PC-9 (cell line): ENCODE measurements at regions not wholly inside any gene's neighbourhood (a gene's known extent, or its start where the extent isn't known, plus 50 kb on each side); places are given as distances from the start of the nearest gene placed in this dataset.

Source experiments
- BruUV-seq: library from RNA; stranded (reverse); fragments of 400-500 nt; replicated peaks from 2 replicates; lab custom pipeline; 2021; lab: Mats Ljungman, UMichigan
- CTCF ChIA-PET: fragments of 300-600 bp; sonication (Branson Sonifier 250); formaldehyde crosslinking; loops from one replicate; lab custom pipeline; 2022; ENCODE audit warnings: antibody characterized with exemption; lab: Charles Lee
- POLR2A ChIA-PET: fragments of 300-600 bp; sonication (Branson Sonifier 250); formaldehyde crosslinking; loops from one replicate; lab custom pipeline; 2022; ENCODE audit warnings: antibody characterized with exemption; ENCODE audit not compliant: unreplicated experiment; lab: Charles Lee
- DNase-seq, 2 experiments: peaks; one replicate each; pipeline versions ENCODE4 v3.0.0 to v3.0.0-alpha.2; 2015 to 2022; ENCODE audit warnings: mixed read lengths in 1 of 2
- H2AFZ ChIP-seq: fragments of 200-600 bp; sonication (generic); 2 replicates; pipeline ENCODE4 v1.8.1; 2017; ENCODE audit warnings: antibody characterized with exemption
- H3F3A ChIP-seq: fragments of 200-600 bp; sonication (generic); 2 replicates; pipeline ENCODE4 v1.8.1; 2017; ENCODE audit warnings: antibody characterized with exemption, mild to moderate bottlenecking, low read depth; ENCODE audit not compliant: insufficient read depth
- H3K27ac ChIP-seq: fragments of 200-600 bp; sonication (generic); 2 replicates; pipeline ENCODE4 v1.6.1; 2016; ENCODE audit warnings: mixed run types
- H3K27me3 ChIP-seq: fragments of 200-600 bp; sonication (generic); 2 replicates; pipeline ENCODE4 v1.6.1; 2016; ENCODE audit warnings: low read depth, mixed run types; ENCODE audit not compliant: insufficient read depth
- H3K36me3 ChIP-seq: fragments of 200-600 bp; sonication (generic); 2 replicates; pipeline ENCODE4 v1.6.1; 2016; ENCODE audit warnings: low read depth, mixed run types
- H3K4me1 ChIP-seq: fragments of 200-600 bp; sonication (generic); replicated peaks from 2 replicates; pipeline ENCODE4 v1.6.1; 2016; ENCODE audit warnings: mixed run types; ENCODE audit not compliant: insufficient read depth
- H3K4me2 ChIP-seq: fragments of 200-600 bp; sonication (generic); 2 replicates; pipeline ENCODE4 v1.6.1; 2017; ENCODE audit warnings: mixed run types
- H3K4me3 ChIP-seq: fragments of 200-600 bp; sonication (generic); 2 replicates; pipeline ENCODE4 v1.6.1; 2016; ENCODE audit warnings: mixed run types
- H3K79me2 ChIP-seq: fragments of 200-600 bp; sonication (generic); 2 replicates; pipeline ENCODE4 v1.6.1; 2017; ENCODE audit warnings: low read depth, mixed run types
- H3K9me2 ChIP-seq: fragments of 200-600 bp; sonication (generic); 2 replicates; pipeline ENCODE4 v1.8.1; 2017; ENCODE audit warnings: mild to moderate bottlenecking; ENCODE audit not compliant: insufficient read depth
- H3K9me3 ChIP-seq: fragments of 200-600 bp; sonication (generic); 2 replicates; pipeline ENCODE4 v1.8.1; 2016; ENCODE audit warnings: low read depth; ENCODE audit not compliant: insufficient read depth
- H4K20me1 ChIP-seq: fragments of 200-600 bp; sonication (generic); 2 replicates; pipeline ENCODE4 v1.8.1; 2017; ENCODE audit not compliant: insufficient read depth
- EZH2 ChIP-seq: fragments of 200-600 bp; sonication (generic); IDR thresholded peaks from 2 replicates; pipeline ENCODE4 v1.8.0; 2017; ENCODE audit warnings: antibody characterized with exemption, low read depth
- intact Hi-C: fragments of 100-400 bp; cut with micrococcal nuclease; formaldehyde crosslinking; loops from one replicate; pipeline ENCODE4 v1.10.0; 2022; ENCODE audit not compliant: unreplicated experiment
- TF ChIP-seq, protein P1 (sequence below): fragments of 200-600 bp; sonication (generic); conservative IDR thresholded peaks from 2 replicates; pipeline ENCODE4 v1.6.1; 2017; ENCODE audit warnings: mixed run types, antibody characterized with exemption, mild to moderate bottlenecking, moderate library complexity

DNA sequence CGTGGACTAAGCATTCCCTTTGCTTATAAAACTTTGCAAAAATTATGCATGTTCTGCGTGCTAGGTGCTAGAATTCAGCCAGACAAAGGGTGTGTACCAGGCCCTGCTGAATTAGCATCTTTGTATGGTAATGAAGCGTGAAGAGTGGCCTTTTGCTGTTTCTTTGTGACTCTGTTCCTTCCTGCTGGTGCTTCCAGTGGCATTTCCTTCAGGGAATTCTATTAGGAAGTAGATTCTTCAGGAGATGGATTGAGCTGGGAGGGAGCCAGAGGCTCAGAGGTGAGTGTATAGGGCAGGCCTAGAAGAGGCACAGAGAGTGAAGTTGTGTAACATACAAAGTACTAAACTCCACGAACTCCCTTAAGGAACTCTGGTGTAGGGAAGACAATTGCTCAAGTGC, 73.9 kb upstream of the ASIC2 start:
- H3K4me3 ChIP-seq: no peak overlapping the region
- H3K27me3 ChIP-seq: no peaks in the 10 kb centered on the region
- no peaks in the 10 kb centered on the region for H3K9me2 ChIP-seq
- ChIA-PET POLR2A (no interaction called here), CTCF (no interaction called here)
- H4K20me1 ChIP-seq: no peaks in the 10 kb centered on the region
- H3K4me1 ChIP-seq: no peaks in the 10 kb centered on the region
- H3K27ac ChIP-seq: no peak overlapping the region
- intact Hi-C loops: no loop called here
- no peaks in the 10 kb centered on the region for H3F3A ChIP-seq
- no peaks in the 10 kb centered on the region for H3K79me2 ChIP-seq
- BruUV-seq: no TSS peak
- no peaks in the 10 kb centered on the region for H3K36me3 ChIP-seq
- H3K4me2 ChIP-seq: no peak overlapping the region
- H3K9me3 ChIP-seq: no peaks in the 10 kb centered on the region
- TF ChIP-seq, protein P1, sequence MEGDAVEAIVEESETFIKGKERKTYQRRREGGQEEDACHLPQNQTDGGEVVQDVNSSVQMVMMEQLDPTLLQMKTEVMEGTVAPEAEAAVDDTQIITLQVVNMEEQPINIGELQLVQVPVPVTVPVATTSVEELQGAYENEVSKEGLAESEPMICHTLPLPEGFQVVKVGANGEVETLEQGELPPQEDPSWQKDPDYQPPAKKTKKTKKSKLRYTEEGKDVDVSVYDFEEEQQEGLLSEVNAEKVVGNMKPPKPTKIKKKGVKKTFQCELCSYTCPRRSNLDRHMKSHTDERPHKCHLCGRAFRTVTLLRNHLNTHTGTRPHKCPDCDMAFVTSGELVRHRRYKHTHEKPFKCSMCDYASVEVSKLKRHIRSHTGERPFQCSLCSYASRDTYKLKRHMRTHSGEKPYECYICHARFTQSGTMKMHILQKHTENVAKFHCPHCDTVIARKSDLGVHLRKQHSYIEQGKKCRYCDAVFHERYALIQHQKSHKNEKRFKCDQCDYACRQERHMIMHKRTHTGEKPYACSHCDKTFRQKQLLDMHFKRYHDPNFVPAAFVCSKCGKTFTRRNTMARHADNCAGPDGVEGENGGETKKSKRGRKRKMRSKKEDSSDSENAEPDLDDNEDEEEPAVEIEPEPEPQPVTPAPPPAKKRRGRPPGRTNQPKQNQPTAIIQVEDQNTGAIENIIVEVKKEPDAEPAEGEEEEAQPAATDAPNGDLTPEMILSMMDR: no peak
- TF ChIP-seq EZH2: no peak
- no peak for DNase-seq
- H2AFZ ChIP-seq: no peak overlapping the region

DNA sequence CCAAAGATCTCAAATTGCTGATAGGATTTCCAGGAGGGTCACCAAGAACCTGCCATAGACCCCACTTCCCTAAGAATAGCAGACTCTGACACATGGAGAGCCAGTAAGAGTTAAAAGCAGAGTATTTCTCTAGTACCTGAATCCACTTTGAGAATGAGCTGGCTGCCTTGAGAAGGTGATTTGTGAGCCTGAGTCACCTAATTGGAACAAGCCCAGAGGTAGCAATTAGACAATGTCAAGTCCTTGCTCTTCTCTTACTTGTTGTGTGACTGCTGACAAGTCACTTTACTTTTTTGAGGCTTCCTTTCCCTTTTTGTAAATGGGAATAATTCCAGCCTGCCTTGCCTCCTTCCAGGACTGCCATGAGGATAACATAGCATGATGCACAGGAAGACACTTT, 76.1 kb upstream of the ASIC2 start:
- CTCF ChIA-PET: no interaction called here
- Histone ChIP-seq H3K27me3 (no peaks in the 10 kb centered on the region), H3F3A (no peaks in the 10 kb centered on the region), H3K9me2 (no peaks in the 10 kb centered on the region), H3K4me3 (no peak overlapping the region), H3K4me2 (no peak overlapping the region), H4K20me1 (no peaks in the 10 kb centered on the region), H3K9me3 (no peaks in the 10 kb centered on the region), H2AFZ (no peak overlapping the region), H3K27ac (no peak overlapping the region), H3K79me2 (no peaks in the 10 kb centered on the region), H3K4me1 (no peaks in the 10 kb centered on the region), H3K36me3 (no peaks in the 10 kb centered on the region)
- intact Hi-C loops: no loop called here
- POLR2A ChIA-PET: no interaction called here
- BruUV-seq: no TSS peak
- TF ChIP-seq EZH2: no peak
- TF ChIP-seq, protein P1: no peak
- DNase-seq: no peak

DNA sequence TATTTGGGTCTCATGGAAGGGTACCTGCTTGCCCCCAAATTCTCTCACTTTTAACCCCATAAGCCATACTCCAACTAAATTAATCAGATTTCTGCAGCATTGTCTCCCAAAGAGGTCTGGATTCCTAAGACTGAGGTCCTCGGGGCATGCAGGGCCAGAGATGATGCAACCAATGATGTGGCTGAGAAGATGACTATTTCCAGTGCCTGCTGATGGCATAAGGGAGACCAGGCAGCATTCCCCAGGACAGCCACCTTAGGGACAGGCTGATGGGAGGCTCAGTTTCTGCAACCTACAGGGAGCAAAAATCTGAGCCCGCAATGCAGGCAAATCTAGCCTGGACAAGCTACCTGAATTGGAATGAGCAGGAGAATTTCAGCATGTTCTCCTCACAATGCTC, 76.8 kb upstream of the ASIC2 start:
- intact Hi-C loops: no loop called here
- Histone ChIP-seq H2AFZ (no peak overlapping the region), H3F3A (no peaks in the 10 kb centered on the region), H3K27ac (no peak overlapping the region), H3K4me3 (no peak overlapping the region), H3K27me3 (no peaks in the 10 kb centered on the region), H3K4me1 (no peaks in the 10 kb centered on the region), H3K79me2 (no peaks in the 10 kb centered on the region), H3K36me3 (no peaks in the 10 kb centered on the region), H3K9me2 (no peaks in the 10 kb centered on the region), H4K20me1 (no peaks in the 10 kb centered on the region), H3K4me2 (no peak overlapping the region), H3K9me3 (no peaks in the 10 kb centered on the region)
- TF ChIP-seq, protein P1: no peak
- no peak for TF ChIP-seq EZH2
- no TSS peak for BruUV-seq
- ChIA-PET CTCF (no interaction called here), POLR2A (no interaction called here)
- DNase-seq: no peak
